ENCODE measurements at regions not wholly inside any gene's neighbourhood (a gene's known extent, or its start where the extent isn't known, plus 50 kb on each side); places are given as distances from the start of the nearest gene placed in this dataset.

DNA sequence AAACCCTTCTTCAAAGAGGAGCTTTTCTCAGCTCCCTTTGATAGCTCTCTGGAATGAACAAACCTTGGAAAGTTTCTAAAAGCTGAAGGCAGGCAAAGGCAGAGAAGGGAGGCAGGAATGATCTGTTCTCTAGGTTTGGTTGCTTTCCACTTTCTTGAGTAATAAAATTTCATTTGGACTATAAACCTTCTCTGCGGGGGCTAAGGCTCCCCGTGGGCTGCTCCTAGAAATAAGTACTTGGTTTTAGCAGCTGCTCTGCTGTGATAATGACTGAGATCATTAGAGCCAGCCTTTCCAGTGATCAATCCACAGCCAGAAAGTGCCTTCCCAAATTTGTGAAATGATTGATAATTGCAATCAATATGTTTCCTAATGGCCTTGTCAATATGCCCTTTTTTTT lies 183.8 kb upstream of the HTR2A start:
- intact Hi-C loops (cut with micrococcal nuclease): no loop called here

DNA sequence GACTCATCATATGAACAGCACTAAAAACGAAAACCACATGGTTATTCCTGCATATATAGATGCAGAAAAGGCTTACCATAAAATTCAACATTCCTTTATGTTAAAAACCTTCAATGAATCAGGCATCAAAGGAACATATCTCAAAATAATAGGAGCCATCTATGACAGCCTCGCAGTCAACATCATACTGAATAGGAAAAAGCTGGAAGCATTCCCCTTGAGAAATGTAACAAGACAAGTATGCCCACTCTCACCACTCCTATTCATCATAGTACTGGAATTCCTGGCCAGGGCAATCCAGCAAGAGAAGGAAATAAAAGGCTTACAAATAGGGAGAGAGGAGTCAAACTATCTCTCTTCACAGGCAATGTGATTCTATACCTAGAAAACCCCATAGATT lies 179.6 kb upstream of the HTR2A start:
- intact Hi-C loops (cut with micrococcal nuclease): no loop called here

DNA sequence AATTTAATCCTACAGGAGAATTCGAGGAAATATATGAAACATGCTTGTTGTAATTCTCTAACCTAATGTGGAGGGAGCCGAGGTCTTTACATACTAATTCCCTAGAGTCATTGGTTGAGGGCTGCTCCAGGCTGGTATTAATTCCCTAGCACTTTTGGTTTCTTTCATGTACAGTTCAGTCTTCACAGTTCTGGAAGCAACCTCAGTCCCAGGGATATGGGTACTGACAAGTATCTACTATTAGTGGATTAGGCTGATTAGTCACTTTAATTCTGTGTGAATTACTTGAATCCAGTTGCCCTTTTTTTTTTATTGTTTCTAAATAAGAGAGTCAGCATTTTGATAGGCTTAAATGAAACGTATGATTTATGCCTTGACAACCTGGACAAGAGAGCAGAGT lies 172.3 kb upstream of the HTR2A start:
- intact Hi-C loops (cut with micrococcal nuclease): no loop called here

DNA sequence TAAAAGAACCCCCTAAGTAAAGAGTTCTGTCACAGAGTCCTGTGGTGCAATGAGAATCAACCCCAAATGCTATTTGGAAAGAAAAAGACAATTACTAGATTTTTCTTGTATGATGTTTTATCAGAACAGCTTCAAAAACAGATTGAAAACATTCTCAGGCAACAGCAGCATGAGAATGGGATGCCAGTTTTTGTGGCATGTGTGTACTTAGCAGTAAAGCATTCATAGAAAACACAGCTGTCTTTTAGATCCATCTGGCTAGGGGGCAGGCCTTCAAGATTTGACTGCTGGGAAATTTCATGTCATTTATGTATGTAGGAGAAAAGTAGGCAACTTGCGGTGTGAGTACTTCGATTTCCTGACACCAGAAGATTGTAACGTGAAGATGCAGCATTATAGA lies 170.5 kb upstream of the HTR2A start:
- intact Hi-C loops (cut with micrococcal nuclease): no loop called here

DNA sequence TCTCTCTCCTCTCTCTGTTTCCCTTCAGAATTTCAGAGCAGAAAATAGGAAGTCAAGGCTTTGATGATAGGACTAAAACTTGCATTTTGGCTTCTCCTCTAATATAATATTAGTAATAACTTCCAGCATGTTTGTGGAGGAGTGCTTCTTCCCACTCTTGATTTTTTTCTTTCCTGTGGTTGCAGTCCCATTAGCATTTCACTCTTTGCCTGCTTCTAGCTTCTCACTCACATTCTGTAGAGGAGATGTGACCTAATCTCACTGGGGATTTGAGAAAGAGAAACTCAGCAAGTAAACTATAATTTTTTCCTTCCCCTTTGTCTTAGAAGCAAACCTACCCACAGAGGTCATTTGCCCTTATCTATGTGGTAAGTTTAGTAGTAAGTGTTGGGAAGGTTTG lies 169.4 kb upstream of the HTR2A start:
- intact Hi-C loops (cut with micrococcal nuclease): no loop called here

DNA sequence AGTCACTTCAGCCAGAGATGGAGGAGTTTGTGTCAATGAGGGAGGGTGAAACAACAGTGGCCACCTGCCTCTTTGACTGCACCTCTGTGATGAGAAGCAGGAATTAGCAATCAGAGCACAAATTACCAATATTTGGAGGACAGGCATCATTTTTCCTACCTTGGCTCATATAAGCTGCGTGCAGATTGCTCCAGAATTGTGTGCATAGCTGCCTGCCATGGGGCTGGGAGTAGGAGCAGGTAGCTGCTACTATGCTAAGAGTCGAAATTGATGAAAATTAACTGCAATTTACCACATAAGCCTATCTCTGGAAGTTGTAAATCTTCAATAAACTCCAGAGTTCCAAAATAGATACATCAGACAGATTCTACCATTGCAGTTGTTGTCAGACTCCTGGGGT lies 167.5 kb upstream of the HTR2A start:
- intact Hi-C loops (cut with micrococcal nuclease): no loop called here

DNA sequence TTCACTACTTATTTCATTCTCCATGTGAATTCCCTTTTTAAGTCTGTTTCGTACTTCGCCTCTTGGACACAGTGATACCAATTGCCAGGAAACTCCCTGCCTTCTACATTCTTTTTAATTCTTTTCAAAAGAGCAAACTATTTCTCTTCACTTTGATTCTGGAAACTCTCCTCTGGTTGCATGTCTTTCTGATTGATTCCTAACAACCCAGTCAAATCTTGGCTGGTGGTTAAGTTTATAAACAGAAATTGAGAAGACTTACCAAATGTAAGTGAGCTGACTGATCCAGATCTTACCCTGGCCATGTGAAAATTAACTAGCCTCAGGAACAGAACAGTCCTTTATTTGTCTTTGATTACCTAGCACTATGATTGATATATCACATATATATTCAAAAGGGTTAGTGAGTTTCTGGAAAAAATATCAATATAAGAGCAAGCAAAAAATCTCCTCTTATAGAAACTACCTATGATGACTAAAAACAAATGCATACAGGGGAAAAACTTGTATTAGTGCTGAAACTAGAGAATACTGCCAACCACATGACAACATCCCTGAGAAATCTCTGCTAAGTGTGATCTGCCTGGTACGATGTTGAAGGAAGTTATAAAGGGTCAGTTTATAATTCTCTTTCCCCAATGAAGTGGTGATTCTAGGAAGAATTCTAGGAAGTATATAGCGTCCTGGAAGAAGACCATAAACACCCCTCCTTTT lies 152.6 kb upstream of the HTR2A start:
- intact Hi-C loops (cut with micrococcal nuclease): no loop called here

DNA sequence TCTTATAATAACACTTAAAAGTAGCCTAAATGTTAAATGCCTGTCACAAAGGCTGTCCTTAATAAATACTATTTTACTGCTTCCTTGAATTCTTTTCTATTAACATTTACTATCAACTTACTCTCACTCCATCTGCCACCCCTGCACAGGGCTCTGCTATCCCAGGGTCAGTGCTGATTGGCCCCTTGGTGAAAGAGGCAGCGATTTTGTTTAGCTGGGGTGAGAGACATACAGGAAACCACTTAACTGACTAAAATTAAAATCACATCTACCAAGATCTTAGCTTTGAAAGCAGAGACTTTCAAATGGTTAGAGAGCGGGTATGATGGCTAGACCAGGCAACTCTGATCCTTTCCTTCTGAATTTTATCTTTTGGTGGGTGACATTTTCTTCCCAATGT lies 149.9 kb upstream of the HTR2A start:
- intact Hi-C loops (cut with micrococcal nuclease): no loop called here

DNA sequence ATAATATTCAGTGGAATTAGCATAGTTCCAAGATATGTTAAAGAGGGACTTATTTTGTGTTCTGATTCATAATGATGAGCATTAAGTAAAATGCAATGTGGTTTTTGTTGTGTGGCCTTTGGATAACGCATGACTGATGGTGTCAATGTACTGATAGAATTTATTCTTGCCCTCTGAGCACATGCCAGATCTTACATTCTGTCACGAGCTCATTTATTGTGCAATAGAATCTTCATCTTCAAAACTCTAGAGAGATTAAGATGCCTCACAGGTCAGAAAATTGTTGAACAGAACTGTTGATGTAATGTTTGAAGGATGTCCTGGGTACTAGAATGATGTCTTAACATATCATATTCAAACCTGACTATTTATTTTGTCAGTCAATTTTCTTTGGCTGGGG lies 148.0 kb upstream of the HTR2A start:
- intact Hi-C loops (cut with micrococcal nuclease): no loop called here

DNA sequence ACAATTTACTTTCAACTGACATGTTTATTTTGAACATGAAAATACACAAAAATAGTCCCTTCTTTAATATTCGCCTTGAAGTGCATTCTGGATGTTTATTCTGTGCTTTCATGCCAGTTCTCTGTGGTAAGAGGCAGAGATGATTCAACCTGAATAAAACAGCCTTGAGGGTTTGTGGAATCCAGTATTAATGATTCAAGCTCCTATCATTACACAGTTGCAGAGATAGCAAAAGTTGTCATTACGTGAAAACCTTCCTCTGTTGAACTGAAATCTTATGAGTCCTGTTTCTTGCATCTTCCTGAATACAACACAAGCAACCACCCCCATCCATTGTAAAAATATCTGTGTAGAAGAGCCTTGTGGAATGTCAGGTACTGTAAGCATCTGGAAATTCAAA lies 142.3 kb upstream of the HTR2A start:
- intact Hi-C loops (cut with micrococcal nuclease): no loop called here

DNA sequence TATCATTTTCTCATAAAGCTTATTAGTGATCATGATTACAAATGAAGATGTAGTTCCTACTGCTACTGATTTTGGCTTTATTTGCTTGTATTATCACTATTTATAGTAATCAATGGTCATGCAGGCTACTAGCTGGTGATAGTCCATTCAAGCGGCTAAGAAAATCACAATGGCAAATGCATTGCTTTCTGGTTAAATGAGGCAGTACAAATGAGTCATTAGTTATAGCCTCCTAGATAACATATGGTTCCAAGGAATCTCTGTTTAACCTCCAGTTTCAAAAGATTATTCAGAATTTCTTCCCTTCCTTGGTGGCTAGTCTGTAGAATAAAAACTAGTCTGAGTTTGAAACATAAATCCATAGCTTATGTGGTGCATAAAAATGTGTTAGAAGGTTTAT lies 141.3 kb upstream of the HTR2A start:
- intact Hi-C loops (cut with micrococcal nuclease): no loop called here

DNA sequence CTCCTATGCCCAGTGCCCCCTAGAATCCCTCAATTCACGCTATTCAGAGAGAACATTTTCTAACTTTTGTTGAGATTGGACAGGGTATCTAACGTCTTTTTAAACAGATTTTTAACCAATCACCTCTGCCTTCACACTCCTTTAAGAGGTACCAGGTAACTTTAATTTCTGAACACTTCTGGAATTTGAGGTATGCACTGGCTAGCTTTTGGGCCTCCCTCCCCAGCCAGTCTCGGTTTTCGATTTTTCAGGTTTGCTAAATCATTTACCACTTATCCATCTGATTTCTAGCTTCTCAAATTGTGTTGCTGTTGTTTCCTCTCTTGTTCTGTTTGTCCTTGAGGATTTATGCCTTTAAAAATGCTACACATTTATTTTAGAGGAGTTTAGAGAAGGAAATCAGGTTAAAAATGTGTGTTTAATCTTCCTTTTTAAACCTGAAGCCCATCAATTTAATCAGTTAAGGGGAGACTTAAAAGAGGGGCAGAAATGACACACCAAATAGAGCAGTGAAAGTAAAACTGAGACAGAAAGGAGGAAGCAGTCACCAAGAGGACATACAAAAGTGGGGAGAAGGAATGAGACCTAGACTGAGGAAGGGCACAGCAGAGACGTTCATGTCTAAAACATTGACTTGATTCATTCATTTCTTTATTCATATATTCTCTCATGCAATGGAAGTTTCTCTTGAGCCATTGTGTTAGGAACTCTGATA lies 139.6 kb upstream of the HTR2A start:
- intact Hi-C loops (cut with micrococcal nuclease): no loop called here

DNA sequence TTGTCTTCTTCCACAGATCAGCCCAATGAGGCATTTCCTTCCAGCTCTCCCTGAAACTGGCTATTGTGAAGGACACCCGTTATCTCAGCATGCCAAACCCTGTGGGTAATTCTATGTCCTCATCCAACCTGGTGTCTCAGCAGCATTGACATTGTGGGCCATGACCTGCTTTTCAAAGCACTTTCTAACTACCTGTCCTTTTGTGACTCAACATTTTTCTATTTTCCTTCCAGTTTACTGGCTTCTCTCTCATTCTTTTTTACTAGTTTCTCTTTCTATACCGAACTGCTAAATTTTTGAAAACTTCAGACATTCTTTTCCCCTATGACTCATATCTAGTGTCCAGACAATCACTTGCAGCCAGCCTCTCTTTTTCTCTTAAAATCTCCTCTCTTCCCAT lies 136.4 kb upstream of the HTR2A start:
- intact Hi-C loops (cut with micrococcal nuclease): no loop called here

DNA sequence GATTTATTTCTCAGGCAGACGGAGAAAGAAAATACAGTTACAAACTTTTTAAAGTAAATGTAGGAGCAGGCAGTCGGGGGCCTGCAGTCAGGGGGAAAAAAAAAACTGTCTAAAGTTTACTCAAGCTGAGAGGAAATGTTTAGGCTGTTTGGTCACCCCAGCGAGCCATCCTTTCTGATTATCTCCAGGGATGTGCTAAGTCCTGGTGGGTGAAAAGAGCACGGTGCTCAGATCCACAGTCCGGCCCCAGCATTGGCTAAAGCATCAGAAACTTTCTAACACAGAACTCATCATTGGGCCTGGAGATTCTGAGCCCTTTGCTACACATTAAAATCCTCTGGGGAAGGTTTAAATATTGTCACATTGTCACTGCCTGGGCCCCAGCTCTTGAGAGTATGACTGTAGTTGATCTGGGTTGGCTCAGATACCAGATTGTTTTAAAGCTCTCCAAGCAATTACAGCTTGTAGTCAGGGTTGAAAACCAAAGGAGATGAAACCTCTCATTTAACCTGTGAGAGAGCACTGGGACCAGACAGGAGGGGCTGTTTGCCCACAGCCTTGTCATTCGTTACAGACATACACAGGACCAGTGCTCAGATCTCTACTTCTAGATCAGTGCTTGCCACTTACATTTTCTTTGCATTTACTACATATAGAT lies 131.1 kb upstream of the HTR2A start:
- intact Hi-C loops (cut with micrococcal nuclease): no loop called here

DNA sequence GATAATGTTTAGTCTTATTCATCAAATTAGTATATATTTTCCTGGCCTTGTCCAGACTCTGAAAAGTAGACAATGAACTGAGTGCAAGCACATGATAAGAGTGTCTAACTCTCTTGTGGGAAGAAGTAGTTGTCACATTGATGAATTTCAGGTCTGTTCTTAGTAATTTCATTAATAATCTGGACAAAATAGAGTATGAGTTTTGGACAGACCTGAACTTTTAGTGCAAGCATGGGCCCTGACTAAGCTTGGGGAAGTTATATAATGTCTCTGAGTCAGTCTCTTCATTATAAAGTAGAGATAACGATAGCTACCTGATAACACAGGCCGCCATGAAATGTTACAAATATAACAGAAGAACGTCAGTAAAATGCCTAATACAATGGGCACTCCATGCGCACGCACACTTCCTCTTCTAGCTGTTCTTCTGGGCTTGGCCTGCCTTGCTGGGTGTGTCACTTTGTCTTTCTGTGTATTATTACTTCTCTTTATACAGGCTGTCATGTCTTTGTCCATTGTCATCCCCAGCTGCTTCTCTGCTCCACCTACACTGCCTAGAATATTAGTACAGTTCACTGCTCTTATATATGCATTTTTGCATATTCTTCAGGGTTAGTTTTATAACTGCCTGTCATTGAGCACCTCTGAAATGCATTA lies 129.1 kb upstream of the HTR2A start:
- intact Hi-C loops (cut with micrococcal nuclease): no loop called here

DNA sequence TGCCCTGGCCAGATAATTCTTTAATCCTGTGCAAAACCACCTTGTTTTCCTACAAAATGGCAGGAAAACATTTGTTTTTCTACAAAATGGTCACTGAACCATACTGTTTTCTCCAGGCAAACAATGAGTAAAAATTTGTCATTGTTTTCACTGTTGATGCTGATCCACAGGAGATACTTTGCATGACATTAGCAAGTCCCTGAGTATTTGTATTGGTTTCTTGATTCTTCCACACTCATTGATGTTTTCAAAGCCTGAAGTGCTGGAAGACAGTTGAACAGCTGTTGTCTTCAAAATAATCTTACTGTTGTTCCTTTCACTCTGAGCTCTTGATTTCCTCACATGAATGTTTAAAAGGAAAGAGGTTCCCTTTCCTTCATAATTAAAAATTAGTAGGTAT lies 123.1 kb upstream of the HTR2A start:
- intact Hi-C loops (cut with micrococcal nuclease): no loop called here

DNA sequence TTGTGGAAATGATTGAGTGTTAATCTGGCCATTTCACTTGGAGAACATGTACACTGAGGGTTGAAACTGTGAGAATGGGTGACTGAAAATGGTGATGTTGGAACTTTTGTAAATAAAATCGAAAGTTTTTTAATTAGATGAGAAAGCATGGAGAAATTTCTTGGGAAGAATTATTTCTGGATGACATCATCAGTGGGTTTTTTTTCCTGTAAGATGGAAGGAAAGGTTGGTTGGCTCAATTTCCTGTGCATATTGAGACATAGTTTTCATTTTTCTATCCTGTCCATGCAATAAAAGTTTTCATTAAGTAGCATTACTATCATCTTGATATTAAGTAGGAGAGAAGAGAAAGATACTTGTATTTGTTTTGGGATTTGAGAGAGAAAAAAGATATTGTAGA lies 120.6 kb upstream of the HTR2A start:
- intact Hi-C loops (cut with micrococcal nuclease): no loop called here

DNA sequence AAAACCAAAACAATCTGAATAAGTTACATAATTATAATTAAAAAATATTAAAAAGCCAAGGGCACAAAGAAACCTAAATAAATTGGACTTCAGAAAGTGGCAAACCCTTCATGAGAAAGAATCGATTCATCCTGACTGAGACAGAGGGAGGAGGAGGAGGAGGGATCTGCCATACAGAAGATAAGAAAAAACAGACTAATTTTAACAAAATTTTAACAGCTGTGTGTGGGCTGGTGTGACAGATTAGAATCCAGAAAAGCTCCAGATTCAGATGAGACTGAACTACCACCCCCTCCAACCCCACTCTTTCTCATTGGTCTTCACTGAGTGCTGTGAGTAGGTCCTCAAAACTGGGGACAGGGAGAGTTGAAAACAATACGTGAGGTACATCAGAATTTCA lies 111.5 kb upstream of the HTR2A start:
- intact Hi-C loops (cut with micrococcal nuclease): no loop called here

DNA sequence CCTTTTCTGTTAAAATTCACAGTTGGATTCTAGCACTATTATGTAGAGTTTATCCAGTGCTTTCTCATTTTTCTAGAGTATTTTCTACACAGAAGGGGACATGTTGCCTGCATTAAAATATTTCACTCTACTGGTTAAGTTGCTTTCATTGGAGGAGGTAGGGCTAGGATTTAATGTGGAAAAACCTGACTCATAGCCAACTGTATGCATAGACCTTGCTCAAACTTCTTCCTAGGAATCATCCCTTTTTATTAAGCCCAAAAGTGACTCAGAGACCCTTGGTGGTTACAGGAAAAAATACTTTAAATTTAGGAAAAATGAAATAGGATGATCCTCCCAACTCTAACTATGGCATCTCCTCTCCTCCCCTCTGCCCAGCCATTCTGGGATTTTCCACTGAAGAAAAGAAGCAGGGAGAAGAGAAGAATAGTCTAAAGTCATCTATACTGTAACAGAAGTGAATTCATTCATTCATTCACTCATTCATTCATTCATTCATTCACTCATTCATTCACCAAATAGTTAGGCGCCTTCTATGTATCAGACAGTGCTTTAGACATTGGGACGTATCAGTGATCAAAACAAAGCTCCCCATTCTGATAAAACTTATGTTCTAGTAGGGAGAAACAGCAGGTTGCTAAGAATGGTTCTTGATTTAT lies 109.0 kb upstream of the HTR2A start:
- intact Hi-C loops (cut with micrococcal nuclease): no loop called here

DNA sequence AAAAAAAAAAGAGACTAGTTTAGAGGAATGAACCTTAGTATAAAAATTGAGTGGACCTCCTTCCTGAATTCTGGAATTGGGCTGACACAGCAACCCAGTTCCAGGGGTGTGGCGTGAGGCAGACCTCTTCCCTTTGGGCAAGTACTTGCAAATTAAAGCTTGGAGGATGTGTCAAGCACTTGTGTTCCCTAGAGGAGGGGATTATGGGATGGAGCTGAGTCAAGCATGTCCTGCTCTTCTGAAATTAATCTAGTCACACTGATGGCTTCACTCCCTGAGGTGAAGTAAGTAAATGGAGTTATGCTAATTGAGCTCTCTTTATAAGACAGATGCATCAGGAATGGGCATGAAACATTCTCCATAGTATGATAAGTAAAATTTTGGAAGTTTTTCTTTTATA lies 107.7 kb upstream of the HTR2A start:
- intact Hi-C loops (cut with micrococcal nuclease): no loop called here

DNA sequence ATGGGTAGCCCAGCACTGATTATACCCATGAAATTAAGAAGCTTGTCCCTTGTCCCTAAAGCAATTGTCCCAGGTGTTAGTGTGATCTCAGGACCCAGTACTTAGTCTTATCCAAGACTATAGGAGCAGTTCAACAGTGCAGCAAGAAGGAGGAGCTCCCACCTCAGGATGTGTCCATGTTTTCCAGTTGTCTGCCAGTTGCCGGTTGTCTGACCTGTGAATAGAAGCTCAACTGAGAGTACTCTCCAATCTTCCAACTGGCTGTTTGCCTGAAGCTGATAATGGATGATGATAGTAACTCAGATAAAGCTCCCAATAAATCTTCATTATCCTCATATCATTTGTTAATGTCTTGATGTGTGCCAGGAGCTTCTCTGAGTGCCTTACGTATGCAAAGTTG lies 107.2 kb upstream of the HTR2A start:
- intact Hi-C loops (cut with micrococcal nuclease): no loop called here

DNA sequence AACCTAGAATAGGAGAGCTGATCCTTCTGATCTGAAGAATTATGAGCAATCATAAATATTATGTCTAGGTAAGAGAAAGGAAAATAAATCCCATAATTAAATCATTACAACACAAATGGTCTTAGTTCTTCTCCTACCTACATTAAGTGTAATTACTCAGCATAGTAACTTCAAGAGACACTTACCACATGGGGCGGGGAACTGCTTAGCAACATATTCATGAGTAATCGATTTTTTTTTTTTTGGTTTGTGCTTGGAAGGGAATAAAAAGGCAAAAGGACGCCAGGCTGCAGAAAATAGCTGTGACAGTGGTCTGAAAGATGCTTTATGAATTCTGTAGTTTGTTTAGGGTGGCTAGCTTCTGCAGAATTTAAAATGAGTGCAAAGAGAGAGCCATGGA lies 103.3 kb upstream of the HTR2A start:
- intact Hi-C loops (cut with micrococcal nuclease): no loop called here
